GM18499 (cell line): ENCODE measurements at regions not wholly inside any gene's neighbourhood (a gene's known extent, or its start where the extent isn't known, plus 50 kb on each side); places are given as distances from the start of the nearest gene placed in this dataset.

Source experiments
- ATAC-seq: cut with Tn5 transposase; IDR thresholded peaks from one replicate; pipeline ENCODE4 v1.9.1; 2021; ENCODE audit warnings: moderate number of reproducible peaks; ENCODE audit not compliant: insufficient read depth, unreplicated experiment

DNA sequence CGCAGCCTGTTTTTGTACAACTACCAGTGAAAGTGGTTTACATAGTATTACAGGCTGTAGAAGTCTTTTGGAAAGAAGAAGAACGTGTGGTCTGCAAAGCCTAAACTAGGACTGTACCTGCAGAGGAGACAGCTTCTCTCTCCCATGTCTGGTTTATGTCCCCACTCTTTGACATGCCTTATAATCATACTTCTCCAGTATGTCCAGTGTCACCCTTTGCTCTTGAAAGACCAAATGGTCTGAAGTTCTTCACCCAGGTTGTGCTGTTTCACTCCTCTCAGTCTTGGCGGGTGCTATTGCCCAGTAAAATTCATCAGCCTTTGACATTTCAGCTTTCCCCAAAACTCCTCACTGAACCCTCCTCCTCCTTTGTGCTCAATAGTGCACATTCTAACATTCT is 676.0 kb upstream of the TENM4 start:
- ATAC-seq, result no peak

- no peak for ATAC-seq
These were observed 668.8 kb upstream of the TENM4 start for GRCh38 chr11:80109652-80110051.

- no peak for ATAC-seq
These were observed 668.2 kb upstream of the TENM4 start for GRCh38 chr11:80109031-80109430.

- no peak for ATAC-seq
These were observed 666.6 kb upstream of the TENM4 start for GRCh38 chr11:80107415-80107814.

DNA sequence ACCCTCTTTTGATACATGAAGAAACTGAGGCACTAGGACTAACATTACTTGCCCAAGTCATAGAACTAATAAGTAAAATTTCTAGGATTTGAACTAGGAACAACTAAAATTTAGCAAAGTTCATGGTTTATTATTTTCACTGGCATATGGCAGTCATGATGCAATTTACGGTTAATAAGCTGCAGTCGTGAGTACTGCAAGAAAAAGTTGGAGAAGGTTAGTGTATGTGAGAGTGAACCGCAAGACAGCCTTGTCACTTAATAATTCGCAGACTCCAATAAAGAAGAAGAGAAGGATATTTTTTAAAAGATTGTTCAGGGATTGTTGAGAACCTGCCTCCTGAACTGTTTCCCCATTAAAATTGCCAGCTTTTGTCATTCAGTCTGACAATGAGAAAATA is 663.4 kb upstream of the TENM4 start:
- no peak for ATAC-seq

DNA sequence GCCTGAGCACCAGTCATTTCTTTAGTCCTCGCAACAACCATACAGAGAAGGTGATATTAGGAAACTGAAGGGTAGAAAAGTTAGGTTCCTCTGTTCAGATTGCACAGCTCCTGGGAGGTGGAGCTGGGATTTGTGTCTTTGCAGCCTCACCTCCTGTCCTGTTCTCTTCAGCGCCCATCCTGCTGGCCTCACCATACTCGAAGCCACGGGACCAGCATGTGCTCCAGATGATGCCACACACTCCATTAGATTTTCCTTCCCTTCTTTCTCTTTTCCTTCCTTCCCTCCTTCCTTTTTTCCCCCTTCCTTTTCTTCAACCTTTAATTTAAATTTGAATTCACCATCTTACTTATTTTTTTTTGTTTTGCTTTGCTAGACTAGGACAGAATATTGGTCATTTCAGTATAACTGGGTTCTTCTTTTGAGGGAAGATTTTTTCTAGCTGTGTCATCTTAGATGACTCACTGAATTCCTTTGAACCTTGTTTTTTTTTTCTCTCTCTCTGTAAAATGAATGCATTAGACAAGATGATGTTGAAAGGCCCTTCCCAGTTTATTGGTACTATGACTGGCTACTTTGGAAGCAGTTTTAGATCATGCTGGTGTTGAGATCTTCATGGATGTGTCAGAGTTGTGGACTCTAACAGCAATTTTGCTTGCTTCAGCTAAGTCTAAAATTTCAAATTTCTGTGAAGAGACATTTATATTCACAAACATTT is 662.5 kb upstream of the TENM4 start:
- ATAC-seq, result no peak

DNA sequence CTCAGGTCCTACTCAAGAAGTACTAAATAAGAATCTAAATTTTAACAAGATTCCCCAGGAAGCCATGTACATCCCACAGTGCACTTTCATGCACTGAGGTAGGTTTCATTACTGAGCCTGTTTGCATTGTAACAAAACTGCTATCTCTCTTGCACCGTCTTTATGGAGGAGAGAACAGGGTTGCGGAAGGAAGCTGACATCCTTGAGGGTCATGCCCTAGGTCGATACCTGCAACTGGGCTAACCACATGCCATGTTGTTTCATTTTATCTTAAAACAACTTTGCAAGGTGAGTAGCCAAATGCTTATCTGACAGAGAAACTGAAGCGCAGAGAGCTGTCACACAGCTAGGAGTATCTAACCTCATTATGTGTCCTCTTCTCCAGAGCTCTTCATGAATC is 656.3 kb upstream of the TENM4 start:
- ATAC-seq, result no peak

DNA sequence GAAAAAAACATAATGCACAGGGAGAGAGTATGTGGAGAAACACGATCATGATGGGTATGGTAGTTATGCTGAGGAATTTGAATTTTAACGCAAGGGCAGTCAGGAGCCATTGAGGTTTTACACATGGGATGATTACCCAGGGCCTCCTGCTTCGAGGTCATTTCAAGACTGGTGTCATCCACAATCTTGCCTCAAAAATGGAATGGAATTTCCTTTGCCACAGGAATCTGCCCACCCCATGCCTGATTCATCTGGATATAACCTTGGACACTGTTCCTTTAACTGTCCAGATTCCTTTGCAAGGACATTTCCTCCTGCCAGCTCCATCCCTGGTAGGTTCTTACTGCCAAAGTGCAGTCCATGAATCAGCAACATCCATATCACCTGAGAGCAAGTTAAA is 655.9 kb upstream of the TENM4 start:
- no peak for ATAC-seq

- no peak for ATAC-seq
These were observed 645.7 kb upstream of the TENM4 start for GRCh38 chr11:80086496-80087055.

- ATAC-seq, result no peak
These were observed 644.7 kb upstream of the TENM4 start for GRCh38 chr11:80085563-80085962.

DNA sequence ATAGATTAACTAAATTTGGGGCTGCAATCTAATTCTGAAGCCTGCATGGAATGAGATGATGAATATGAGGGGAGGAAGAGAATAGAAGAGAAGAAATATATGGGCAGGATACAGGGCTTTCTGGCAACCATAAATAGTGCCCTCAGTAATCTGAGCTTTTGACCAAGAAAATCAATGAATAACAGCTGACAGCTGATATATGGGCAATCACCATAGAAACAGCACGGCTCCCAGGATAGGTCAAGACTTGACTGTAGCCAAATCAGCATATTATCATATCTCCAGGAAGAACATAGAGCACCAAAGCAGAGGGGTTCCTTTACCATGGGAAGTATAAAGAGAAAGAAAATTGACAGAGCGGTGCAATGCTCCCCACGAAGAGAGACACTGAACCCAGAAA is 643.8 kb upstream of the TENM4 start:
- no peak for ATAC-seq

DNA sequence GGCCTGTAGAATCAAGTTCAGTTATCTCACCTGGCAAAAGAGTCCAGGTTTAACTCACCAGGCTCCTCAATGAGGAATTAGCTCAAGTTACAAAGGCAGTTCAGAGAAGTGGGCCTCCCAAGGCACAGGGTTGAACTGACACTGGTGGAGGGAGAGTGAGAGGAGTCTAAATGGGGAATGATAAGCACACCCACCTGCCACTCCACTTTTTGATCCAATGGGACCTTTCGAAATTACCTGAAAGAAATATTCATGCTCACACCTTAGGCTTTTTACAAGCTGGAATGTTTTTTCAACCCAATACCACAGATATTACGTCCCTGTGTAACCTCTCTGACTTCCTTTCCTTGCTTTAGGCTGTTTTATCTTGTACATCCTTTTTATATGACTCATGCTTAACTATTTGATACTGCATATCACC is 642.7 kb upstream of the TENM4 start:
- ATAC-seq, result no peak

DNA sequence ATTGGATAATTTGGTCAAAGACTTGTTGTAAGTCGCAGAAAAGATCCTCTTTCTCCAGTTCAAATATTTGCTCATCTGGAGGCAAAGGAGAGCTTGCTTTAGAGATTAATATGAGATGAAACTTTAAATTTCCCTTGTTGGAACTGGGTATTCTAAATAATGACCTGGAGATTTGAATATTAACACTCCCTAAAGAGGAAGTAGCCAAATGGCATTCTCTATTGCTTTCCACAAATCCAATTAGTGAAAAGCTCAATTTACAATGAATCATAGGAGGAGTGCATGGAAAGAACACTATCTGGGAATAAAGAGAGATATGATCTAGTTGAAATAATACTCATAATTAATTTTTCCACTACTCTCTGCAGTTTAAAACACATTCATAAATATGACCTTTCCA is 641.6 kb upstream of the TENM4 start:
- no peak for ATAC-seq

DNA sequence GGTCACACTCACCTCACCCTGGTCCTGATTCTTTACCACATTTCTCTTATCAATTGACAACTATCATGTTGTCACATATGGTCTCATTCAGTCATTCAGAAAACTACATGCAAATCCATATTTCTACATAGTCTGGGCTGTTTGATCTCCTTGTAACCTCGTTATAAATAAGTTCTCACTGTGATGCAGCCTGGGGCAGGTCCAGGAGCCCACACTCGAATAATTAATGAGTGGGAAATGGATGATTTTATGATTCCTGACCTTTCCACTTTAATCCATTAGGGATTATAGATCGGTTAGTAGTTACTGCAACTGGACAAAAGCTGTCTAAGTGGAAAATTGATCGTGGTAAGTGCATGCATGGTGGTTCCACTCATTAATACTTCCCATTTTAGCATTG is 636.3 kb upstream of the TENM4 start:
- ATAC-seq, result no peak

DNA sequence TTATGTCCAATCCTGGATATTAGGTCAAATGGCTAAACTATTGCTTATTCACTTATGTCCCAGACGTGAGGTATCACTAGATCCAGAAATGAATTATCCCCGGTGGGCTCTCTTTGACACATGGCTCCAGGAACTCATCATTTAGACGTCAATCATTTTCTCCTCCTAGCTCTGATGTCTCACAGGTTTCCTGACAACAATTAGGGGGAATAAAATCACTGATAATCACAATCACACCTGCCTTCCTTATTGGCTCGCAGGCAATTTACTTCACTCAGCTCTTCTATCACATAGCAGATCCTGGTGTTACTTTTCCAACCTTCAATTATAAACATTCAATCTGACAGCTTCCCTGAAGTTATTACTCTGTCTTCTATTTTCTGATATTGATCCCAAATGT is 634.0 kb upstream of the TENM4 start:
- ATAC-seq, result no peak

DNA sequence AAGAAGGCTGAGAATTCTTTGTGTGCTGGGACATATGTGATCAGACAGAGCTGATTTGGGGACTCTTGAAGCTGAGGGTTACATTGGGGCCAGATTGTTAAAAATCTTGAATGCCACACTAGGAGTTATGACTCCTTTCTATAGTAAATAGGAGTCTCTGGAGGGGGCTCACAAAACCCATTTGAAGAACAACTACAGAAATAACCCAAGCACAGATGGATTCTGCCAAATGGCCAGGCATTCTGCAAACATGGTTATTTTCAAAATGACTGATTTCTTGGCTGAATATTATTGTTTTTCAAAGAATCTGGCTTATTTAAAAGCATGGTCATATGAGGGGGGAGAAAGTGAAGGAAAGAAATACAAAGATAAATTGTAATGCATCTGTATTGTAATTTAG is 625.5 kb upstream of the TENM4 start:
- no peak for ATAC-seq

GRCh38 chr11:80065086-80065485 is 624.3 kb upstream of the TENM4 start:
- no peak for ATAC-seq

DNA sequence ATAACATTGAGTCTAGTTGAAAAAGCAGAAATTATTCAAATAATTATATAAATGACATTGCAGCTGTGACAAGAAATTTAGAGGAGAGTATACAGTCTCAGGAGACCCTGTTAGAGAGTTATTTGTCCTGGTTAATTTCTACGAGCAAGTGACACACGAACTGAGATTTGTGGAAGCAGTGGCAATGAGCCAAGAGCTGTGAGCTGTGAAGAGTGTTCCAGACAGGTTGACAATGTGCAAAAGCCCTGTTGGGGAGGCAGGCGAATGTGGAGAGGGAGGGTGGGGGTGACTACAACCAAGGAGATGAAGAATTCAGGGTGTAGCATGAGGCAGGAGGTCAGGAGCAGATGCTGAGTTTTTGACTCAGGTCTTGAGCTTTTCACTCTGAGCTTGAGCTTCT is 620.2 kb upstream of the TENM4 start:
- no peak for ATAC-seq

DNA sequence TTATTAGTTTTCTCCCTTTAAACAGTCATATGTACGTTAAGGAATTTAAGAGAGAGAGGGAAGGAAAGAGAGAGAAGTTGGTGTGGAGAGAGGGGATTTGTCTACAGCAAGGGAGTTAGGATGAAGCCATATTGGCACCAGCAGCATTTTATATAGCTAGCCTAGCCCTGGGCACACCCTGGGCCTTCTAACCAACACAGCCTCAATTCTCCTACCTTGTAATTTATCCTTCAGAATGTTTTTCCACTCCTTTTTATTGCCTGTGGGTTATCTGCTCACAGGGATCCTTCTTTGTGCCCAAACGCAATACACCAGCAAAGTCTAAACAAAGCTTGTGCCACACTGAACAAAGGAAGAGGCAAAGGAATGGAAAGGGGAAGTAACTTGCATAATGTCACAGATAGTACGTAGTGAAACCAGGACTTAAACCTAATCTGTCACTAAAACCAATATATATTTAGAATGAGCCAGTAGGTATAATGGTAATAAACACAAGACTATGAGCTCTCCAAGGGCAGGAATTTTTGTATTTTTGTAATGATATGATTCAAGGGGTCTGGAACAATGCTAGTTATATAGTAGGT is 613.8 kb upstream of the TENM4 start:
- no peak for ATAC-seq

DNA sequence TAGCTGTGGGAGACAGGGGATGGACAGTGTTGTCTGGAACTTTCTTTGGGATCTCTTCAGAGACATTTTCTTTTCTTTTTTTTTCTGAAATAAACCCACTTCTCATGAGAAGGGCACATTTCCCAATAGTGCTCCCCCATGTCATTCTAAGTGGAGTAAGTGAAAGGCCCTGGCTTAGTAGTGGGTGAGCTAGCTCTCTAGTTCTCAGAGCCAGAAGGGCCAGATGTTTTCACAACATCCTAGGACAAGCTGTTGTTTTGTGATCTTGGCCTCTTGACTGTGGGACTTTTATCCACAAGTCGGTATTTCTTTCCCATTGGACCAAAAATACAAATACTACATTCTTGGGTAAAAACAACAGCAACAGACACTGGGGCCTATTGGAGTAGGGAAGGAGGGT is 607.7 kb upstream of the TENM4 start:
- no peak for ATAC-seq

DNA sequence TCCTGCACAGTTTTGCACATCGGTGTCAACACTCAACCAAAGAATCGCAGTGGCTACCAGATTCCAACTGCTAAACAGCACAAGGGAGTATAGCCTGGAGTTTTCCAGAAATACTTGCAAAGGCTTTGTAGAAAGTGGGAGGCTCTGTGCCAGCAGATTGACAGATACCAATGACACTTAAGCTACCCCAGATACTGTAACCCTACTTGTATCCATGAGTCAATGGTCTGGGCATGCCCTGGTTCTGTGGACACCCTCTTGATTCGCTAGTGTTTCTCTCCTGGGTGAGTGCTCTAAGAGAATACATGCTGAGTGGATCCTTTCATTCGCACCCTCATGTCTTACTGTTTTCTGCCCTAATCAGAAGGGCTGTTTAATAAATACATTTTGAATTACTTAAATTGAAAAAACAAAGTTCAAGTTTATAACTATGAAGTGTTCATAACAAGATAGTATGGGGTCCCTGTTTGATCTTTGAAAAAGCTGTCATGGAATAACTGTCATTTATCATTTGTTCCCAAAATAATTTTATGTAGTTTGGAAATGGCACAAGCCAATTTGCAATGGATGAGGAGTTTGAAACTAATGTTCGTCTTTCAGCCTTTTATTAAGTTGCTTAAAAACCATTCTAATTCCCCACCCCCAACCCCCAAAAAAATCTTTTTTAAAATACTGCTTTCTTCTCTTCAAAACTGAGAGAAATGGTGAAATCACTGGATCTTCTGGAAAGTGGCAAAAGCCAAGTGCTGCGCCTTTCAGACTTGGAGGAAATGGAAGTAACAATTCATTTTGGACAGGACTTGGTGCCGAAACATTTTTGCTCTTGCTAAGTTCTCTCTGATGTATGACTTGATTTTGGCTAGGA is 600.5 kb upstream of the TENM4 start:
- ATAC-seq, result no peak
